Breast epithelium (tissue), 3 donors: ENCODE measurements at regions not wholly inside any gene's neighbourhood (a gene's known extent, or its start where the extent isn't known, plus 50 kb on each side); places are given as distances from the start of the nearest gene placed in this dataset.

ENCODE experiments used
- POLR2A ChIP-seq: fragments of 450-650 bp; IDR thresholded peaks from one replicate; pipeline ENCODE4 v1.6.1; 2016; ENCODE audit warnings: antibody characterized with exemption, mild to moderate bottlenecking, moderate library complexity
- POLR2AphosphoS5 ChIP-seq, 3 donors: sonication (generic); formaldehyde crosslinking; IDR thresholded peaks; one replicate each; pipeline ENCODE4 v1.6.1; 2017; ENCODE audit warnings: antibody characterized with exemption in 3 of 3
- TF ChIP-seq, protein P1 (sequence below), 3 donors: fragments of 450-650 bp; IDR thresholded peaks; one replicate each; pipeline ENCODE4 v1.5.1; 2016 to 2017; ENCODE audit warnings: antibody characterized with exemption in 3 of 3, mild to moderate bottlenecking in 3 of 3, moderate library complexity in 3 of 3

DNA sequence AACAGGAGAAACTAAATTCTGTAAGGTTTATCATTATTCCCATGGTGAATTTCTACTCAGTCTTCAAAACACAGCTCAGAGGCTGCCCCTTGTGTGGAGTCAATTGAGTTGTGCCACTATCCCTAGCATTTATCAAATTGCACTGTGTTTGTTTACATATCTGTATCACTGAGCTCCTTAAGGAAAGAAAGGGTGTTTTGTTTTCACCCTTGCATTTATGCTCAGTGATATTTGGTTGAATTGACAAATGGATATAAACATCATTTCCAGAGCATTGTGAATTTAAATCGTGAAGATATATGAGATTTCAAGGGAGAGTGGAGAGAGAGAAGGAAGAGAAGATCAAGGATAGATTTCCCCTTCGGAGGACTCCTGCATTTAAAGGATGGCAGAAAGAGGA is 55.1 kb upstream of the TNFRSF19 start:
- TF ChIP-seq, protein P1, sequence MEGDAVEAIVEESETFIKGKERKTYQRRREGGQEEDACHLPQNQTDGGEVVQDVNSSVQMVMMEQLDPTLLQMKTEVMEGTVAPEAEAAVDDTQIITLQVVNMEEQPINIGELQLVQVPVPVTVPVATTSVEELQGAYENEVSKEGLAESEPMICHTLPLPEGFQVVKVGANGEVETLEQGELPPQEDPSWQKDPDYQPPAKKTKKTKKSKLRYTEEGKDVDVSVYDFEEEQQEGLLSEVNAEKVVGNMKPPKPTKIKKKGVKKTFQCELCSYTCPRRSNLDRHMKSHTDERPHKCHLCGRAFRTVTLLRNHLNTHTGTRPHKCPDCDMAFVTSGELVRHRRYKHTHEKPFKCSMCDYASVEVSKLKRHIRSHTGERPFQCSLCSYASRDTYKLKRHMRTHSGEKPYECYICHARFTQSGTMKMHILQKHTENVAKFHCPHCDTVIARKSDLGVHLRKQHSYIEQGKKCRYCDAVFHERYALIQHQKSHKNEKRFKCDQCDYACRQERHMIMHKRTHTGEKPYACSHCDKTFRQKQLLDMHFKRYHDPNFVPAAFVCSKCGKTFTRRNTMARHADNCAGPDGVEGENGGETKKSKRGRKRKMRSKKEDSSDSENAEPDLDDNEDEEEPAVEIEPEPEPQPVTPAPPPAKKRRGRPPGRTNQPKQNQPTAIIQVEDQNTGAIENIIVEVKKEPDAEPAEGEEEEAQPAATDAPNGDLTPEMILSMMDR (IDR thresholded peaks at IDR 0.05), result no peak
- no peak for TF ChIP-seq POLR2A
- TF ChIP-seq POLR2AphosphoS5 (IDR thresholded peaks at IDR 0.05), result no peak
